DMS114 treated with DMSO at 0.1 percent for 48 hours (cell line): ENCODE measurements at regions not wholly inside any gene's neighbourhood (a gene's known extent, or its start where the extent isn't known, plus 50 kb on each side); places are given as distances from the start of the nearest gene placed in this dataset.
A peak's percentile ranks its signal among the peaks of the same experiment; 100 is the strongest.

Experiments used
- DNase-seq: peaks from one replicate; lab custom pipeline; 2025; ENCODE audit not compliant: unreplicated experiment; lab: John Stamatoyannopoulos, UW

- peak; percentile 71 for DNase-seq
These were observed 614.1 kb upstream of the FZD8 start for GRCh38 chr10:36256166-36256565.

GRCh38 chr10:36254199-36254598, 612.1 kb upstream of the FZD8 start:
- no peak for DNase-seq

DNA sequence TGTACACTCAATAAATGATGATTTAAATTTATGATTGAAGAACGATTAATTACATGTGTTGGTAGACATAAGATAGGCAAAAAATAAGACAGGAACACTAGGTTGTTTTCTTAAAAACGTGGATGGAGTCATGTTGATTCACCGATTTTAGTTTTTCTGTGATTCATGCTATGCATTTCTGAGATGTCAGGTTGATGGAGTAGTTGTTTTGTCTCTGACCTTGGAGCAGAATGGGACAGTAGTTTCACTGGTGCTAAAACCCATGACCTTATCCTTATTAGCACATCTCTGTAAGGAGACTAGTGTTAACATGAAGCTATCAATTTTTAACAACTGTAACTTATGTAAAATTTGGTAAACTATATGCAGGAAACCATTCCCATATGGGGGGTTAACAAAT, 611.6 kb upstream of the FZD8 start:
- DNase-seq = no peak

GRCh38 chr10:36251068-36251467, 609.0 kb upstream of the FZD8 start:
- no peak for DNase-seq

DNA sequence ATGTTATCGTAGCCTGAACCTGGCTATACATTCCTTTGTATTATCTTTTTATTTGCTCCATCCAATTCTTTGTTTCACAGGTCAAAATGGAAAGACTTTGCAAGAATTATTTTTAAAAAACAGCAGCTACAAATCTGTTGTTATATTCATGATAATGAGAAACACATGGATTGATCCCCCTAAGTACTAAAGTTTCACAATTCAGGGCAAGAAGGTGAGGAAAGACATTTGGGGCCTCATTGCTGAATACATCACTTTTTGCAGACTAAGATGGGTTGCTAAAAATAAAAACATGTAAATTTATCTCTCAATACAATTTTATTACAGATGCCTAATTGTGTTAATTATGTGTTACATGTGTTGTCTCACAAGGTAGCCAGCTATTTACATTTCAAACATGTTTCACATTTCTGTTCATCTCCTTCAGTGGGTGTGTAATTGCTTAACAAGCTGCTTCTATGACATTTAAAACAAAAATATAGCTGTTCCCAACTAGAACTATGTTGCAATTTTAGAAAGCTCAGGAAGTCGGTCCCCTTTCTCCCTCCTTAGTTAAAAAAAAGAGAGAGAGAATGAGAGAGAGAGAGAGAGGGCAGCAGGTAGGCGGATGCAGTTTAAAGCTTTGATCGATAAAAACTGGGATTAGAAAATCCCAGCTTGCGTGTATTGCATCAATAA, 606.3 kb upstream of the FZD8 start:
- peak; percentile 98 for DNase-seq

DNA sequence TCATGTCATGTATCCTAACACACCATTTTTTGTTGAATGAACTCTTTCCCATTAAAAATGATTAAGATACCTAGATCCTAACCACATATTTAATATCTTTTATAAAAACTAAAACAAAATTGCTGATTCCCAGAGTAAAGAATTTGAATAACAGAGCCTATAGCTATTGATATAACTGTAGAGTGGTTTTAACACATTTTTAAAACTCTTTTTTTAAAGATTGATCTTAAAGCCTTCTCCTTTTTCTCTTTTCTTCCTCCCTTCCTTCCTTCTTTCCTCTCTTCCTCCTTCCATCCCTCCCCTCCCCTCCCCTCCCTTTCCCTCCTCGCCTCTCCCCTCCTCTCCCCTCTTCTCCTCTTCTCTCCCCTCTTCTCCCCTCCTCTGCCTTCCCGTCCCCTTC, 605.4 kb upstream of the FZD8 start:
- DNase-seq = no peak

DNA sequence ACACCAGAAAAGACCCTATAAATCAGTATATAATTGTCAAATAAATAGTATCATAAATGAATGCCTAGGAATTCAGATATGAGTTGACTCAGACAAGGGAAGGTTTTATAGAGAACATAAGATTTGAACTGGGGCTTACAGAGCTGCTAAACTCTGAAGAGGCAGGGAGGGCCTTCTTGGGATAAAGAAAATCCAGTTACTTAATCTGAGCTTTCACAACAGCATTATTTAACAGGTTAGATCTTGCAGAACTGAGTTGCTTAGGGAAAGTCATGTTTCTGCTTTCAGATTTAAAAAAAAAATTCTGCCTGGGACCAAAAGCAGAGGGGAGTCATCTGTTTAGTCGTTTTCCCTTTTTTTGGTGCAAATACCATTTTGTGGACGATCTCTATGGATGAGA, 594.8 kb upstream of the FZD8 start:
- no peak for DNase-seq

DNA sequence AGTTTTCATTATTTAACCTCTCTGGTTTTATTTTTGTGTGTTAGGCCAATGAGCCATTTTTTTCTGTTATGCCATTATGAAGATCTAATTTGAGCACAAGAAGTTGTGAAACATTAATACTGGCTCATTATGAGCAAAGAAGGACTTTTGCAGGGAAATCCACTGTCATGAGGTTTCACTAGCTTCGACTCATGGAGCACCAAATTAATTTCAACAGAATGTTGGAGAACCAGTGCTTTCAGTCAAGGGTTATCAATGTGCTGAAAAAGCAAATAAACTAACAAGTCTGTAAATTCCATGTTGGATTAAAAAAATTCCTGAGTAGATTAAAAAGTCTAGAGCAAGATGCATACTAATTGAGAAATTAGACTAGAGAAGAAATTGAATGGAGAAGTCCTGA, 594.2 kb upstream of the FZD8 start:
- no peak for DNase-seq

DNA sequence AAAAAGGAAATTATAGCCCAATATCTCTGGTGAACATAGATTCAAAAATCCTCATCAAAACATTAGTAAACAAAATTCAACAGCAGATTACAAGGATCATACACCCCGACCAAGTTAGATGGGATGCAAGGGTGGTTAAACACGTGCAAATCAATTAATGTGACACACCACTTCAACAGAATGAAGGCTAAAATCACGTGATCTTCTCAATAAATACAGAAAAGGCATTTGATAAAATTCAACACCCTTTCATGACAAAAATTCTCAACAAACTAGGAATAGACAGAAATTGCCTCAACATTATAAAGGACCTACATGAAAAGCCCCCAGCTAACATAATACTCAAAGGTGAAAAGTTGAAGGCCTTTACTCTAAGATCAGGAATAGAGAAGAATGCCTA, 590.8 kb upstream of the FZD8 start:
- no peak for DNase-seq

GRCh38 chr10:36224431-36224985, 582.4 kb upstream of the FZD8 start:
- no peak for DNase-seq

DNA sequence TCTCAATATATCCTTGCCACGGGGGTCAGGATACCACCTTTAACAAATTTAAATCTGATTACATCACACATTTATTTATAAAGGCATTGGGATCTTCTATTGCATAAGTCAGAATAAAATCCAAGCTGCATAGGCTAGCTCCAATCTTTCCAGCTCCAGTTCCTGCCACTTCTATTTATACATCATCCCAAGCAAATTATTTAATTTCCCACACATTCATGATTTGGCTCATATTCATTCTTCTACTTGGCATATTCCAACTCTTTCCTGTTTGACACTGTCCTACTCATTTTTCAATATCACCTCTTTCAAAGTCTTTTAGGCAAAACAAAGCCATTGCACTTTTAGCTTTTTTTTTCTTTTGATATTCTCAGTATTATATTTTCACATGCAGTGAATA, 579.0 kb upstream of the FZD8 start:
- DNase-seq = no peak

DNA sequence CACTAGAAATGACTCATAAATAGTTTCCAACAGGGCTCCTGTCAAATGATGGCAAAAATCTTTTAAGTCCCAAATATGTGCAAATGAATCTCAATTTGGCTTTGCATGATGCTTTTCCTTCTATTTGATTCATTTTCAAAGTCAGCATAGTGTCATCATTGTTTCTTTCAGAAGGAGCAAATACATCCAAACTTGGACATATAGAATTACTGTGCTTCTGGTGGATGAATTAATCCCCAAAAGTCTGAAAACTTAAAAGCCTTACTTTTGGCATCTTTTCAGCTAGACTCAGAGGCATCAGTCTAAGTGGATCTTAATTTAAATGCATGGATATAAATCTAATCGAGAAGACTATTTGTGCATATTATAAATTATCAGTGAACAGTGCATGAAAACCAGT, 578.1 kb upstream of the FZD8 start:
- no peak for DNase-seq

GRCh38 chr10:36211856-36212255, 569.8 kb upstream of the FZD8 start:
- DNase-seq = no peak

GRCh38 chr10:36209480-36209879, 567.4 kb upstream of the FZD8 start:
- no peak for DNase-seq

DNA sequence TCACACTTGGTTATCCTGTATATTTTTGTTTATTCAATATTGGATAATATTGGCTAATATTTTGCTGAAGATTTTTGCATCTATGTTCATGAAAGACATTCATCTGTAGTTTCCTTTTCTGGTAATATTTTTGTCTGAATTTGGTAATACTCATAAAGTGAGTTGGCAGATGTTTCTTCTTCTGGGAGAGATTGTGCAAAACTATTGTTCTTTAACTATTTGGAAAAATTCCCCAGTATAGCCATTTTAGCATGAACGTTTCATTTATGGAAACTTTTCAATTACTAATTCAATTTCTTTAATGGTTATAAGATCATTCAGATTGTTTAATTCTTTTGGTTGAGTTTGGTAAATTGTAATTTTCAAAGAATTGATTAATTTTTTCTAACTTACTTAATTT, 560.8 kb upstream of the FZD8 start:
- DNase-seq = no peak

GRCh38 chr10:36200577-36200976, 558.5 kb upstream of the FZD8 start:
- no peak for DNase-seq

DNA sequence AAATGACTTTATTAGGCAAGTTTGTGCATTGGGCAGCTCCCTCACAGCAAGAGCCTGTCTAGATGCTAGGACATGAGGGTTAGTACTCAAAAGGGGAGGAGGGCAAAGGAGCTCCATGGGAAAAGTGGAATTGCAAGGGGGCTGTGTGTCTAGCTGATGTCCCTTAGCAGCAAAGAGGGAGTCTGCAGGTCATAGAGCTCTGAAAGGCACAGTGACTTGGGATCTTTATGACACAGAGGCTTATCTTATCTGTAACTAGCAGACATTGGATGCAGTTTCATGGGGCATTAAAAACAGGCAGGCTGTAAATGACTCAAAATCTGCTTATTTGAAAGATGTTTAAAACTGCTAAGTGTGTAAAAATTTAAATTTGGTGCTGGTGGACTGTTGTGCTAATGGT, 556.2 kb upstream of the FZD8 start:
- no peak for DNase-seq

DNA sequence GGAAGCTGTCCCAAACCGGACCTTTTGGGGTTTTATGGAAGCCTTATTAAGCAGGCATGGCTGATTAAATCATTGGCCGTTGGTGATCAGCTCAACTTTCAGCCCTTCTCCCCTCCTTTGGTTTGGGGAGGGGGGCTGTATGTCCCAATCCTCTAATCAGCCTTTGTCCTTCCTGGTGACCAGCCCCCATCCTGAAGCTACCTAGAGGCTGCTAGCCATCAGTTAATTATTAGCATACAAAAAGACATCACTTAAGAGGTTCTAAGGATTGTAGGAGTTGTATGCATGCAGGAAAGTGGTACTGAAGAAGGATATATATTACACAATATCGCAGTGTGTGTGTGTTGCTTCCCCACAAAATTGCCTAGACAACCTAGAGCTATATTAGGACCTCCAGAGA, 553.3 kb upstream of the FZD8 start:
- DNase-seq = no peak

- DNase-seq = no peak
These were observed 552.2 kb upstream of the FZD8 start for GRCh38 chr10:36194276-36194675.

DNA sequence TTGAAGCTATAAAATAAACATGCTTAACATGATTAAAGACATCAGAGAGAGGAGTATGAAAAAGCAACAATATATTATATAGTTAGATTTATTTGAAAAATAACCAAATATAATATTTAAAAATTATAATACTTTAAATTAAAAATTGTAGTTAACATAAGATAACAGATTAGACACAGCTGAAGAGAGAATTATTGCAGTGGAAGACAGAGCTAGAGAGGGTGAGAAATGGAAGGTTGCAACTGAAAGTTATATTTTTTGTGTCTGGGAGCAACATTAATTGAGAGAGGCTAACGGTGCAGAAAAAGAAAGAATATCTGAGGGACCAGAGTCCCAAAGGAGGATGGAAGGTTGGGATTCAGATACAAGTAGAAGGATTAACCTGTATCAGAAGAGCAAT, 548.9 kb upstream of the FZD8 start:
- DNase-seq = no peak

DNA sequence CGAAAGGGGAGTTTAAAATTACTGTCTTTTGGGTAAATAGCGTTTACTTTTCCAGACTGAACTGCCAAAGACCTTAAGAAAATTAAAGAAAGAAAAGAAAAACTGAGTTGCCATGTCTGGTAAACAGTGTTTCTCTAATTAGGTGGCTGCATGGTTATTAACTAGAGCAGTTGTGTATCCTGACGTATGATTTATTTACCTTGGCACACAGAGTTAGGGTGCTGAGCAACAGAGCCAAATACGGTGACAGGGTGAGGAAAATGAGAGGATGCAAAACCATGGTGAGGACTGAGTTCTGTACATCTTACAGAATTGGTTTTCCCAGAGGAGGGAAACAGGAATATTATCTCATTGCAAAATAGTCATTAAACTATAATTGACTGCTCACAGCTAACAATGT, 546.4 kb upstream of the FZD8 start:
- no peak for DNase-seq

- no peak for DNase-seq
These were observed 546.0 kb upstream of the FZD8 start for GRCh38 chr10:36188080-36188453.

- no peak for DNase-seq
These were observed 545.4 kb upstream of the FZD8 start for GRCh38 chr10:36187380-36188079.
